ENCODE measurements at regions not wholly inside any gene's neighbourhood (a gene's known extent, or its start where the extent isn't known, plus 50 kb on each side); places are given as distances from the start of the nearest gene placed in this dataset.
A peak's percentile ranks its signal among the peaks of the same experiment; 100 is the strongest.

- DNase-seq (ENCODE audit: low read depth, low spot score) = no peak
- Histone ChIP-seq H3K27ac (ENCODE audit: low read depth, low read length) (no peak overlapping the region), H3K4me3 (ENCODE audit: low read depth, low read length) (no peak overlapping the region), H3K9me3 (ENCODE audit: control insufficient read depth, insufficient read depth, low read length) (no peaks in the 10 kb centered on the region), H3K27me3 (ENCODE audit: control insufficient read depth, insufficient read depth, low read length) (no peaks in the 10 kb centered on the region)
- CTCF ChIA-PET = interaction anchor here (1.0 to 2.4 kb wide), 2 partner anchors 130 to 206 kb away, joined by 4 to 12 read pairs; no protein-coding TSS in a partner anchor
- TF ChIP-seq CTCF (IDR thresholded peaks at IDR 0.05; ENCODE audit: low read depth, low read length) = no peak
- POLR2A ChIA-PET = no interaction called here
These were observed 54.5 kb upstream of the FAM180A start for GRCh38 chr7:135803143-135803542.

- ChIA-PET POLR2A (no interaction called here), CTCF (interaction anchor here (2.4 kb wide), 1 partner anchor 206 kb away, joined by 12 read pairs; no protein-coding TSS in a partner anchor)
- no peak for DNase-seq (ENCODE audit: low read depth, low spot score)
- no peak overlapping the region for H3K27ac ChIP-seq (ENCODE audit: low read depth, low read length)
- no peaks in the 10 kb centered on the region for H3K9me3 ChIP-seq (ENCODE audit: control insufficient read depth, insufficient read depth, low read length)
- TF ChIP-seq CTCF (IDR thresholded peaks at IDR 0.05; ENCODE audit: low read depth, low read length) = no peak
- no peak overlapping the region for H3K4me3 ChIP-seq (ENCODE audit: low read depth, low read length)
- H3K27me3 ChIP-seq (ENCODE audit: control insufficient read depth, insufficient read depth, low read length) = no peaks in the 10 kb centered on the region
These were observed 54.1 kb upstream of the FAM180A start for GRCh38 chr7:135802697-135803096.

- ChIA-PET CTCF (interaction anchor here (0.8 to 4.7 kb wide), 15 partner anchors 8 to 528 kb away, joined by 3 to 175 read pairs (median 10); partner anchors contain the start of genes MTPN and STMP1), POLR2A (no interaction called here)
- no peak for TF ChIP-seq CTCF (IDR thresholded peaks at IDR 0.05; ENCODE audit: low read depth, low read length)
- H3K27ac ChIP-seq (ENCODE audit: low read depth, low read length) = no peak overlapping the region
- no peak overlapping the region for H3K4me3 ChIP-seq (ENCODE audit: low read depth, low read length)
- DNase-seq (ENCODE audit: low read depth, low spot score) = no peak
- no peaks in the 10 kb centered on the region for H3K9me3 ChIP-seq (ENCODE audit: control insufficient read depth, insufficient read depth, low read length)
- H3K27me3 ChIP-seq (ENCODE audit: control insufficient read depth, insufficient read depth, low read length) = no peaks in the 10 kb centered on the region
These were observed 53.3 kb upstream of the FAM180A start for GRCh38 chr7:135801877-135802276.

GRCh38 chr7:135801045-135801693 is 52.6 kb upstream of the FAM180A start:
- Histone ChIP-seq H3K27ac (ENCODE audit: low read depth, low read length) (no peak overlapping the region), H3K27me3 (ENCODE audit: control insufficient read depth, insufficient read depth, low read length) (no peaks in the 10 kb centered on the region), H3K4me3 (ENCODE audit: low read depth, low read length) (no peak overlapping the region), H3K9me3 (ENCODE audit: control insufficient read depth, insufficient read depth, low read length) (no peaks in the 10 kb centered on the region)
- CTCF ChIA-PET = interaction anchor here (0.5 to 4.7 kb wide), 58 partner anchors 8 to 1957 kb away, joined by 3 to 175 read pairs (median 4); partner anchors contain the start of genes MTPN and STMP1
- DNase-seq (ENCODE audit: low read depth, low spot score) = peak; percentile 34
- TF ChIP-seq CTCF (IDR thresholded peaks at IDR 0.05; ENCODE audit: low read depth, low read length) = peak; percentile 85
- POLR2A ChIA-PET = interaction anchor here (0.6 kb wide), 1 partner anchor 124 kb away, joined by 3 read pairs; no protein-coding TSS in a partner anchor

GRCh38 chr7:135800560-135800959 is 51.9 kb upstream of the FAM180A start:
- H3K9me3 ChIP-seq (ENCODE audit: control insufficient read depth, insufficient read depth, low read length) = no peaks in the 10 kb centered on the region
- ChIA-PET POLR2A (interaction anchor here (0.6 kb wide), 1 partner anchor 124 kb away, joined by 3 read pairs; no protein-coding TSS in a partner anchor), CTCF (interaction anchor here (0.5 to 4.7 kb wide), 57 partner anchors 9 to 1956 kb away, joined by 3 to 175 read pairs (median 4); partner anchors contain the start of genes MTPN and STMP1)
- no peak for DNase-seq (ENCODE audit: low read depth, low spot score)
- no peaks in the 10 kb centered on the region for H3K27me3 ChIP-seq (ENCODE audit: control insufficient read depth, insufficient read depth, low read length)
- no peak overlapping the region for H3K27ac ChIP-seq (ENCODE audit: low read depth, low read length)
- no peak overlapping the region for H3K4me3 ChIP-seq (ENCODE audit: low read depth, low read length)
- no peak for TF ChIP-seq CTCF (IDR thresholded peaks at IDR 0.05; ENCODE audit: low read depth, low read length)

Data from AG04450 (cell line).